ENCODE measurements at regions not wholly inside any gene's neighbourhood (a gene's known extent, or its start where the extent isn't known, plus 50 kb on each side); places are given as distances from the start of the nearest gene placed in this dataset.

DNA sequence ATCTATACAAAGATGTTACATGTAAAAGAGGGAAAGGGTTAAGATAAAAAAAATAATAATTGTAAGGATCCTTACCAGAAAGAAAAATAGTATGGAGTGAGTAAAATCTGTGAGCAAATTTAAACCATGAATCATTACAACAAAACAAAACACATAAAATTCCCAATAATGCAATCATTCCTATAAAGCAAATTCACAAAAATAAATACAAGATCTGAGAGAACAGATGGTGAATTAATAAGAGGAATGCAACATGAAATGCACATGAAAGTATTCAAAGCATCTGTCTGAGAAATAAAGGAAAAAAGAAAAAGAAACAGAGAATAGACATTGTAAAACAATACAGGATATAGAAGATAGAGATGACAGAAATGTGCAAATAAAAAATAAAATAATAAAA is 681.5 kb upstream of the KLHL1 start:
- TF ChIP-seq, protein P1, sequence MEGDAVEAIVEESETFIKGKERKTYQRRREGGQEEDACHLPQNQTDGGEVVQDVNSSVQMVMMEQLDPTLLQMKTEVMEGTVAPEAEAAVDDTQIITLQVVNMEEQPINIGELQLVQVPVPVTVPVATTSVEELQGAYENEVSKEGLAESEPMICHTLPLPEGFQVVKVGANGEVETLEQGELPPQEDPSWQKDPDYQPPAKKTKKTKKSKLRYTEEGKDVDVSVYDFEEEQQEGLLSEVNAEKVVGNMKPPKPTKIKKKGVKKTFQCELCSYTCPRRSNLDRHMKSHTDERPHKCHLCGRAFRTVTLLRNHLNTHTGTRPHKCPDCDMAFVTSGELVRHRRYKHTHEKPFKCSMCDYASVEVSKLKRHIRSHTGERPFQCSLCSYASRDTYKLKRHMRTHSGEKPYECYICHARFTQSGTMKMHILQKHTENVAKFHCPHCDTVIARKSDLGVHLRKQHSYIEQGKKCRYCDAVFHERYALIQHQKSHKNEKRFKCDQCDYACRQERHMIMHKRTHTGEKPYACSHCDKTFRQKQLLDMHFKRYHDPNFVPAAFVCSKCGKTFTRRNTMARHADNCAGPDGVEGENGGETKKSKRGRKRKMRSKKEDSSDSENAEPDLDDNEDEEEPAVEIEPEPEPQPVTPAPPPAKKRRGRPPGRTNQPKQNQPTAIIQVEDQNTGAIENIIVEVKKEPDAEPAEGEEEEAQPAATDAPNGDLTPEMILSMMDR (conservative IDR thresholded peaks at IDR 0.05), result no peak
- no peak overlapping the region for H3K27ac ChIP-seq (ENCODE audit: low read depth, low read length)
- H3K9ac ChIP-seq (ENCODE audit: extremely low read depth, low read length, poor library complexity, severe bottlenecking), result no peak overlapping the region
- no peak for DNase-seq
- no peaks in the 10 kb centered on the region for H3K36me3 Mint-ChIP-seq (ENCODE audit: low read depth)
- H3K27me3 ChIP-seq (ENCODE audit: control insufficient read depth, insufficient read depth, low read length, poor library complexity, severe bottlenecking), result no peaks in the 10 kb centered on the region
- H3K27me3 Mint-ChIP-seq (ENCODE audit: insufficient read depth), result no peaks in the 10 kb centered on the region
- no peak overlapping the region for H3K27ac Mint-ChIP-seq
- H3K9me3 ChIP-seq (ENCODE audit: control insufficient read depth, low read length), result no peaks in the 10 kb centered on the region
- H3K4me1 Mint-ChIP-seq, result no peaks in the 10 kb centered on the region
- H3K4me3 ChIP-seq (ENCODE audit: low read length), result no peak overlapping the region
- no peaks in the 10 kb centered on the region for H3K9me3 Mint-ChIP-seq
- H3K36me3 ChIP-seq (ENCODE audit: control insufficient read depth, insufficient read depth, low read length), result no peaks in the 10 kb centered on the region
- no peaks in the 10 kb centered on the region for H3K4me1 ChIP-seq (ENCODE audit: control insufficient read depth, insufficient read depth, low read length)
- no peak overlapping the region for H3K4me3 Mint-ChIP-seq

- no peak overlapping the region for H3K4me3 ChIP-seq (ENCODE audit: low read length)
- Mint-ChIP-seq H3K36me3 (ENCODE audit: low read depth) (no peaks in the 10 kb centered on the region), H3K4me1 (no peaks in the 10 kb centered on the region), H3K4me3 (no peak overlapping the region), H3K27ac (no peak overlapping the region), H3K27me3 (ENCODE audit: insufficient read depth) (no peaks in the 10 kb centered on the region), H3K9me3 (no peaks in the 10 kb centered on the region)
- H3K9ac ChIP-seq (ENCODE audit: extremely low read depth, low read length, poor library complexity, severe bottlenecking), result no peak overlapping the region
- H3K27me3 ChIP-seq (ENCODE audit: control insufficient read depth, insufficient read depth, low read length, poor library complexity, severe bottlenecking), result no peaks in the 10 kb centered on the region
- TF ChIP-seq, protein P1 (conservative IDR thresholded peaks at IDR 0.05), result no peak
- no peaks in the 10 kb centered on the region for H3K9me3 ChIP-seq (ENCODE audit: control insufficient read depth, low read length)
- no peaks in the 10 kb centered on the region for H3K4me1 ChIP-seq (ENCODE audit: control insufficient read depth, insufficient read depth, low read length)
- no peaks in the 10 kb centered on the region for H3K36me3 ChIP-seq (ENCODE audit: control insufficient read depth, insufficient read depth, low read length)
- WGBS, 2 experiments (ENCODE audit: insufficient coverage in 1 of 2, insufficient read length in 1 of 2), result 50 to 73% methylated on average over 2 to 3 of the region's 3 CpGs
- DNase-seq, result no peak
- H3K27ac ChIP-seq (ENCODE audit: low read depth, low read length), result no peak overlapping the region
Observed at GRCh38 chr13:70788074-70788473, 679.8 kb upstream of the KLHL1 start.

GRCh38 chr13:70784207-70784989 is 676.1 kb upstream of the KLHL1 start:
- DNase-seq, result no peak
- H3K27me3 ChIP-seq (ENCODE audit: control insufficient read depth, insufficient read depth, low read length, poor library complexity, severe bottlenecking), result no peaks in the 10 kb centered on the region
- H3K4me3 ChIP-seq (ENCODE audit: low read length), result no peak overlapping the region
- WGBS, 2 experiments (ENCODE audit: insufficient coverage in 1 of 2, insufficient read length in 1 of 2), result 97% methylated on average over 3 of the region's 3 CpGs; no CpG with 5 or more reads in 1 of the 2 experiments
- no peak overlapping the region for H3K4me3 Mint-ChIP-seq
- TF ChIP-seq, protein P1 (conservative IDR thresholded peaks at IDR 0.05), result no peak
- no peaks in the 10 kb centered on the region for H3K36me3 ChIP-seq (ENCODE audit: control insufficient read depth, insufficient read depth, low read length)
- peaks cover 5% of the 10 kb centered on the region for H3K4me1 Mint-ChIP-seq
- no peaks in the 10 kb centered on the region for H3K9me3 Mint-ChIP-seq
- no peak overlapping the region for H3K27ac ChIP-seq (ENCODE audit: low read depth, low read length)
- H3K27ac Mint-ChIP-seq, result no peak overlapping the region
- no peaks in the 10 kb centered on the region for H3K27me3 Mint-ChIP-seq (ENCODE audit: insufficient read depth)
- H3K9me3 ChIP-seq (ENCODE audit: control insufficient read depth, low read length), result no peaks in the 10 kb centered on the region
- no peak overlapping the region for H3K9ac ChIP-seq (ENCODE audit: extremely low read depth, low read length, poor library complexity, severe bottlenecking)
- H3K36me3 Mint-ChIP-seq (ENCODE audit: low read depth), result no peaks in the 10 kb centered on the region
- no peaks in the 10 kb centered on the region for H3K4me1 ChIP-seq (ENCODE audit: control insufficient read depth, insufficient read depth, low read length)

Data from endodermal cell (in vitro differentiated cells).